Stimulated activated CD4-positive, alpha-beta T cell treated with anti-CD3 and anti-CD28 coated beads, Interleukin-2, amount 100 ng/mL, for 24 hours (primary cell): ENCODE measurements at regions not wholly inside any gene's neighbourhood (a gene's known extent, or its start where the extent isn't known, plus 50 kb on each side); places are given as distances from the start of the nearest gene placed in this dataset.
"Not testable (repeated sequence)": the region's sequence is repeated elsewhere in the genome, so short reads cannot be mapped to it uniquely, and the experiment has no call there.

Experiments
- DNase-seq, 2 donors: peaks; one replicate each; pipeline ENCODE4 v3.0.0-alpha.2; 2020

DNA sequence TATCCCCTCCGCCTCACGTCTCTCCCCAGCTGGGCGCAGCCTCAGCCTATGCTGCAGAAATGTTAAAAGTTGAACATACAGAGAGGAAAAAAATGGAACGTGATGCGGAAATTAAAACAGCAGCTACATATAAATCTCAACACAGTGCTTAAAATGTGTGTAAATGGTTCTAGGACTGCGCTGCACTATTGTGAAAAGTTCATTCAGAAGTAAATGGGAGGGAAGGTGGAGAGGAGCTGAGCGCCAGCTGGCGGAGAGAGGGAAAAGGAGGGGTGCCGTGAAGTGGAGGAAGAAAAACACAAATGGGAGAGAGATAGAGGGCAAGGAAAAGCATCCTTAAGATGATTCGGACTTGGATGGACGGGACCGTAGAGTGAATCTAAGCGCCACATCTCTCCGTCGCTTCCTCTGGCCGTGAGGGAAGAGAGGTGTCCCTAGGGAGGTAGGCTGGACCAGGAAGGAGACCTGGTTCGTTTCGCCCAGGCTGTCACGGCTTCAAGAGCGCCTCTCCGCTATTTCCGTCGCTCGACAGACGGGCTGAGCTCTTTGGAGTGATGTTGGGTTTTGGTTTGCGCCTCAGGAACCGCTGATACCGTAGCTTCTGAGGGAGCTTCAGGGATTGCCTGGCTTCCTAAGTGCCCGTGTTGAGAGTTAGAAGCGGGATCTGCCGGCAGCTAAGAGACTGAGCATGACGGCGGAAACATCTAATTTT lies 113.7 kb downstream of the TRIM27 start:
- DNase-seq, result no peak

DNA sequence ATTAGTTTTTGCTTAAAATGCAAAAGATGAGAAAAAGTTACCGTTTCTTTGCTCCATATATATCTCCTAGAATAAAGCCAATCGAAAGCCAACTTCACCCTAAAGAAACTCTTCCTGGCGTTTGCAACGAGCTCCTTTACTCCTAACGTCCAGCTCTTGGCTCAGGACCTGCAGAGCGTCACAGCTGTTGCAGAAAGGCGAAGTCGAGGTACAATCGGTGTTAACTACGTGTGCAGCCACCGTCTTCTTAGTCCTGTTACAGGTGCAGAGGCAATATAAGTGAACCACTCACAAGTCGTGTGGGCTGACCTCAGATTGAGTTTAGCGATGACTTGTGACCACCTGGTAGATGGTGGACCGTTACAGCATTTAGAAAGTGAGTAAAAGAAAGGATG lies 113.1 kb downstream of the TRIM27 start:
- DNase-seq, result no peak

DNA sequence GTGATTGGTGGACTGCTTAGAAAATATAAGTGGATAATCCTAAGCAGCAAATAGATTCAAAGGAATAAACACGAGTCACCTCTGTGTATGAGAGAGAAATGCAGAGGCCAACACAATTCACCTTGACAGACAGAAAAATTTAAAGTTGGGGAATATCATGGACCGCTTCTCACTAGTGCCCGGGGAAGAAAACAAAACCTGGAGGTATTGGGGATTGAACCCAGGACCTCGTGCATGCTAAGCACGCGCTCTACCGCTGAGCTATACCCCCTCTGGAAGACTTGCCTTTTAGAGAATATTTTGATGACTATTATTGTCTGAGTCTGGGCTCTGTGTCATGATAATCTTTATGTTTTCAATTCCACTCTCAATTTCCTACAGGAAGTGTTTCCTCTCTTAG lies 111.9 kb downstream of the TRIM27 start:
- DNase-seq, result no peak

DNA sequence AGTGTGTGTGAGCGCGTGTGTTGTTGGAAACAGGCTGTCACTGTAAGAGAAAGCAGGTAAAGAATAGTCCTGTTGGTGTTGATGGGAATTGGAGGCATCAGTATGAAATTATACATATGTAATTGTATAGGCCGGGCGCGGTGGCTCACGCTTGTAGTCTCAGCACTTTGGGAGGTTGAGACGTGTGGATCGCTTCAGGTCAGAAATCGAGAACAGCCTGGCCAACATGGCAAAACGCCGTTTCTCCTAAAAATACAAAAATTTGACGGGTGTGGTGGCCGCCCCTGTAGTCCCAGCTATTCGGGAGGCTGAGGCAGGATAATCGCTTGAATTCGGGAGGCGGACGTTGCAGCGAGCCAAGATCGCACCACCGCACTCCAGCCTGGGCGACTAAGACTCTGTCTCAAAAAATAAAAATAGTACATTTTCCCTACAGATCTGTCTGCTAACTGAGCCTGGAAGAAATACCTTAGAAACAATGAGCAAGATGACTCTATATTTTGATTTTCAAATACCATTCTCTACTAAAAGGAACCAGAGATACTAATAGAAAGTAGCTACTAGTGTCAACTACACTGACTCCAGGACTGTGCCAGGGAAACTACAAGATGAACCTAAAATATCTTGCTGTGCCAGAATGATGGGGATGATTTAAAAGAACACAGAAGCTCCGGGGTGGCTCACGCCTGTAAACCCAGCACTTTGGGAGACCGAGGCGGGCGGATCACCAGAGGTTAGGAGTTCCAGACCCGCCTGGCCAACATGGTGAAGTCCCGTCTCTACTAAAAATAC lies 110.8 kb downstream of the TRIM27 start:
- DNase-seq, result no peak

DNA sequence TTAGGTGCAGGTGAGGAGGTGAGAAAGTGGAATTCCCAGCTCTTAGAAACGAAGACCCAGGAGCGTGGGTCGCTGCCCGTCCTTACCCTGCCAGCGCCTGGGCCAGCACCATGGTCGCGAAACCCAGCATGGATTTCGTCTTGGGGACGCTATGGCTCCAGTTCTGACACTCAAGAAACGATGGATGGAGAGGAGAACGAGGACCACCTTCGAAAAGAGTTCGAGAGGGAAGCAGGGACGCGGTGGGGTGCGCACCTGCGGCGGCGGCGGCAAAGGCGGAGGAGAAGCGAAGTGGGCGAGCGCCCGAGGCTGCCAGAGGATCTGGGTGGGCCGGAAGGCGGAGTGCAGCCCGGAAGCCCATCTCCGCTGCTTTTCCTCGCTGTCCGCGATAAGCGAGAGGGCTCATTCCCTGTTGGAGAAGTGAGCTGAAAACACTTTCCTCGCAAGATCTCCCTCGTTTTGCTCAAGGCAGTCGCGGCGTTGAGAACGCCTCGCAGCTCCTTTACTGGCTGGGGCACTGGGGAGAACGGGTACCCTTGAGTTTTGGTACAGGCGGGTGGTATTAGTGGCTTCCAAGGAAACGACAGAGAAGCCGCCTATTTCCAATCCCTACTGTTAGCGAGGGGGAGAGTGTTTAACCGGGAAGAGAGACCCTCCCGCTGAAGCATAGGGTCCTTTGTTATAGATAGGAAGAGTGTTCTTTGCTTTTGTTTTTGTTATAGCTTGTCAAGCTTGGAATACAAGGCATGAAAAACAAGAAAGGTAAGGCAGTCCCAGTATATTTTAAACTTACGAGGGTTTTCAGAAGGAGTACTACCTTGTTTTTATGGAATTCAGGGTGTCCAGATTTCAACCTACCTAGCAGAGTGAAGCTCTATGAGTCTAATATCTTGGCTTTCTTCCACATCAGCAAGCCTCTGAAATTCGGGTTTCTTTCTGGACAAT lies 109.5 kb downstream of the TRIM27 start:
- no peak for DNase-seq

DNA sequence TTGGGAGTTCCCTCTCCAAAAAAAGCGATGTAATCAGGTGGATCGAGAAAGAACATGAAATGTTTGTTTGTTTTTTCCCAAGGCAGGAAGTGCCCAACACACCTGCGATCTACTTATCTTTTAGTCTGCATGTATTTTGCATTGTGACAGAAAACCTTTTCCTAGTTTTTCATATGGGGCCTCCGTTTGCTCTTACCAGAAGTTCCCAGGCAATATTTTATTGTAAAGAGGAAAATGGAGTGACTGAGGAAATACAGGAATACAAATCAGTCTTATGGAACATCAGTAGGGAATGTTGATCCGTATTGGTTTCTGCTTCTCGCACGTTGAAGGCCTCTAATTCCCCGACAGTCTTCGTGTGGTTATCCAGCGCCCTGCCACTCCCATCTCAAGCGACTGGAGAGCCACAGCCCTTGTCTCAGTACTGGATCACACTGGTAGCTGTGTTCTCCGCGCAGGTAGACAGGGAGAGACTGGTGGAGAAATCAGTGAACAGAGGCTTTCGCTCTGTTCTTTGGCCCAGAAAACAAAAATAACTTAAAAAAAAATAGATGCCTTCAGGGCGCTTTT lies 107.4 kb downstream of the TRIM27 start:
- no peak for DNase-seq

DNA sequence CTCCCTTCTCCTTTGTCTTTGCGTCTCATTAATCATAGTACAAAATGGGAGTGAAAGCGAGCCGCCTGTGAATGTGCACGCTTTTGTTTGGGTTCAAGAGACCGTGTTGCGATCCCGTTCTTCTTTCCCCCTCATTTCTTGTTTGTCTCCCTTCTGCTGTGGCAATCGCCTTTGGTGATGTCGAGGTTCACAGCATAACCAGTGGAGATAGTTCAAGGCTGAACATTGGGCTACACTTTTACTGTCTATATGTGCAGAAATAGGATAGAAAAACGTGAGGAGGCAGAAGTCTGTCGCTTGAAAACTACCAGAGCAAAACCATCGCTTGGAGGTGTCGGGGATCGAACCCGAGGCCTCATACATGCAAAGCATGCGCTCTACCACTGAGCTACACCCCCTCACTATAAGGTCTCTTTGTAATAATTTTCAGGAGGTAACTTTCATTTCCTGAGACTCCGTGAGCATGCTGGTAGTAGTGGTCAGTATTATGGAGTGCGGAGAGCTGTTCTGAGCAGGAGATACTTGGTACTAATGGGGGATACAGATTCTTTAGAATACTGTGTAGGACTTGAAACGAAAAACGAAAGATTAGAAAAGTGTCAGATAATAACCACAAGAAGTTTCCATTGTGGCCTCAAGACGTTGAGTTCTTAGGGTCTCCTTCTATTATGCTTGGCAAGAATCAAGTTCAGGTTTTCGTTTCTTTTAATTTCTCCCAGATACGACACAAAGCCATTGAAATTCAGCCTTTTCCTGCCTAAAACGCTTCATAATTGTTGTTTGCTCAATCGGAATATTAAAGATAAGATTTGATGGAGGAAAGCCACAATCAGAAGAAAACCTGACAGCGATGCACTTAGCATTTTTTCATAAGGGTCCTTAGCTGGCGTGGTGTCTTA lies 106.6 kb downstream of the TRIM27 start:
- DNase-seq, result peak; percentile 35 to 66

DNA sequence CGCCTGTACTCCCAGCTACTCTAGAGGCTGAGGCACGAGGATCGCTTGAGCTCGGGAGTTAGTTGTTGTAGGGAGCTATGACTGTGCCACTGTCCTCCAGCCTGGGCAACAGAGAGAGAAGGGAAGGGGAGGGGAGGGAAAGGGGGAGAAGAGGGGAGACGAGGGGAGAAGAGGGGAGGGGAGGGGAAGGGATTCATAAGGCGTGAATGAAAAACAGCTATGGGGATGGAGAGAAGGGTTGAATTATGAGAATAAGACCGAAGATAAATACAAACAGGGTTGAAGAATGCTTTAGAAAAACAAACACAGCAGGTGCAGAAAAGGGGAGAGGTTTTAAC lies 106.0 kb downstream of the TRIM27 start:
- DNase-seq, result no peak

DNA sequence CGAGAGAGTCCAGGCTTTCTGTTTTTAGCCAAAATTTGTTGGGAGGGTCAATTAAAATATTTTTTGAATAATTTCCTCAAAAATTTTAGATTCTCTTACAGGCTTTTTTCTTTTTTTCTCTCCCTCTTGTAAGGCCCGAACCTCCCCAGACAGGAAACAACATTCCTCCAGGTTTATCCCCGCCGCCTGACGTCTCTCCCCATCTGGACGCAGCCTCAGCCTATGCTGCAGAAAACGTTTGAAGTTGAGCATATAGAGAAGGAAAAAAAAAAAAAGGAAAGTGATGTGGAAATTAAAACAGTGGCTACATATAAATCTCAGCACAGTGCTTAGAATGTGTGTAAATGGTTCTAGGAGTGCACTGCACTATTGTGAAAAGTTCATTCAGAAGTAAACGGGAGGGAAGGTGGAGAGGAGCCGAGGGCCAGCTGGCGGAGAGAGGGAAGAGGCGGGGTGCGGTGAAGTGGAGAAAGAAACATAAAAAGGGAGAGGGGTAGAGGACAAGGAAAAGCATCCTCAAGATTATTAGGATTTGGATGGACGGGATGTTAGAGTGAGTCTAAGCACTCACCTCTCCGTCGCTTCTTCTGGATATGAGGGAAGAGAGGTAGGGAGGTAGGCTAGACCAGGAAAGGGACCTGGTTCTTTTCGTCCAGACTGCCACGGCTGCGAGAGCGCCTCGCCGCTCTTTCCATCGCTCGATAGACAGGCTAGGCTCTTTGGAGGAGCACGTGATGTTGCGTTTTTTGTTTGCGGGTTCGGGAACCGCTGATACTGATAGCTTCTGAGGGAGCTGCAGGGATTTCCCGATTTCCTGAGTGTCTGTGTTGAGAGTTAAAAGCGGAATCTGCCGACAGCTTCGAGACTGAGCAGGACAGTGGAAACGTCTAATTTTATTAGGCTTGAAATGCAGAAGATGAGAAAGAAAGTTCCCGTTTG lies 98.7 kb downstream of the TRIM27 start:
- DNase-seq, result no peak

DNA sequence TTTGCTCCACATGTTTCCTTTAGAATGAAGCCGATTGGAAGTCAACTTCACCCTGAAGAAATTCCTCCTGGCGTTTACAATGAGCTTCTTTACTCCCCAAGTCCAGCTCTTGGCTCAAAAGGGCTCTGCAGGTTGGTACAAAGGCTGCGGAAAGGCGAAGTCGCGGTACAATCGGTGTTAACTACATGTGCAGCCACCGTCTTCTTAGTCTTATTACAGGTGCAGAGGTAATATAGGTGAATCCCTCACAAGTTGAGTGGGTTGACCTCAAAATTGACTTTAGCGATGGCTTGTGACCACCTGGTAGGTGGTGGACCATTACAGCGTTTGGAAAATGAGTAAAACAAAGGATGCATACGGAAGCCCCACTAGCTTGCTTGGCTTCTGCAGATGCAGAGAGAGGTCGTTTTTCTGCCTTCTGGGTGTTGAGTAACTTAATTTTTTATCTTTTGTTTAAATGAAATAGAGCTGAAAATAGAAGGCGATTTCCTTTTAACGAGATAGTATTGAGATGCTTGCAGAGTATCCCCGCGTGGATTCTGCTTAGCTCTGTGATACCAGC lies 98.0 kb downstream of the TRIM27 start:
- DNase-seq, result no peak

DNA sequence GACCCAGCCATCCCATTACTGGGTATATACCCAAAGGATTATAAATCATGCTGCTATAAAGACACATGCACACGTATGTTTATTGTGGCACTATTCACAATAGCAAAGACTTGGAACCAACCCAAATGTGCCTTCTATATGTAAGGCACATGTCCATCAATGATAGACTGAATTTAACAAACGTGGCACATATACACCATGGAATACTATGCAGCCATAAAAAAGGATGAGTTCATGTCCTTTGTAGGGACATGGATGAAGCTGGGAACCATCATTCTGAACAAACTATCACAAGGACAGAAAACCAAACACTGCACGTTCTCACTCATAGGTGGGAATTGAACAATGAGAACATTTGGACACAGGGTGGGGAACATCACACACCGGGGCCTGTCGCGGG lies 92.1 kb downstream of the TRIM27 start:
- DNase-seq, result not testable (repeated sequence)

DNA sequence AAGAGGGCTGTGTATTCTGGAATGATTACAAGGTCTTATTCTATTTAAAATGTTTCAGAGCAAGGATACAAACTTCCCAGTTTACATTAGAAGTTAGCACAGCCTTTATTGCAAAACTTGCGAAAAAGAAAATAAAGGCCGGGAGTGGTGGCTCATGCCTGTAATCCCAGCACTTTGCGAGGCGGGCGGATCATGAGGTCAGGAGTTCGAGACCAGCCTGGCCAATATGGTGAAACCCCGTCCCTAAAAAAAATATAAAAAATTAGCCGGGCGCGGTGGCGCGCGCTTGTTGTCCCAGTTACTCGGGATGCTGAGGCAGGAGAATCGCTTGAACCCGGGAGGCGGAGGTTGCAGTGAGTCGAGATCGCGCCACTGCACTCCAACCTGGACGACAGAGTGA lies 87.1 kb downstream of the TRIM27 start:
- peak in 1 of 2 donors; percentile 36 for DNase-seq

DNA sequence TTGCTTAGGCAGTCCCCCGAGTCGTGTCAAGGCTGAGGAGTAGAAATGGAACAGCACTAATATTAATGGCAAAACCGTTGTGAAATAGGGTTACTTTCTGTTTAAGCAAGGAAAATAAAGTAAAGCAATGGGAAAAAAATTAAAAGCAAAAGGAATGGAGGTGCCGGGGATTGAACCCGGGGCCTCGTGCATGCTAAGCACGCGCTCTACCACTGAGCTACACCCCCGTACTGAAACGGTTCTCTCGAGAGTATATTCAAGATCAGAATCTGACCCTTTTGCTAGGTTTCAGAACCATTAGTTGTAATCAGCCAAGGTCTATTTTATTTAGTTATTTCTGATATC lies 85.5 kb downstream of the TRIM27 start:
- peak; percentile 63 to 85 for DNase-seq

DNA sequence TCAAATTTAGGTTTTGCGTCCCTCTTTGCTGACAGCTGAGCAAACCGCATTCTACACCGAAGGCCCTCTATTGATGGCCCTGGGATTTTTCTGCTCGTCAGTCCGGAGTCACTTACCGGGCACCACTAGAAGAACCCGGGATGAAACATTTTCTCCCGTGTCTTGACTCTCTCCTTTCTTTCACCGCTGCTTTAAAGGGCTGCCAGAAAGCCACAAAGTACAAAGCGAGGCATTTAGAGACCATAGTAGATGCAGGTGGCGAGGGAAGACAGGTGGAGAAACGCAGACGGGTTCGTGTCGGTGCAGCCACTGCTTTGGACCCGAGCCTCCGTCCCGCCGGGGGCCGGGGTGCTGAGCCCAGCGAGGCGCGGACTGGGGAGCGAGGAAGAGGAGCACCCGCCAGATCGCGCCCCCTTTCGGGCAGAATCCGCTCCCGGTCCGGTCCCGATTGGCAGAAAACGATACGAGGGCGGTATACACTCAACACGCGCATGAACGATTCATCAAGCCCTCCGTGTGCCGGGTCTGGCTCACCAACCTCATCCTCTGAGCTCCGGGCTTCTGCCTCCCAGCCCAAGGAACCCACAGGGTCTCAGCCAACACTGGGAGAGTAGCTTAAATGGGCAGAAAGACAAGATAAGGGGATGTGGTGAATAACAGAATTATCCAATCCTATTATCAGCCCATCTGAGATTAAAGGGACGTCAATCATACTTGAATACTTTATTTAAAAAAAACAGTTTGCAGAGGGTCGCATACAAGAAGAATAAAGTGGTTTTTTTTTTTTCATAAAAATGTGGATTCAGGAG lies 84.9 kb downstream of the TRIM27 start:
- DNase-seq, result peak; percentile 91 to 93

DNA sequence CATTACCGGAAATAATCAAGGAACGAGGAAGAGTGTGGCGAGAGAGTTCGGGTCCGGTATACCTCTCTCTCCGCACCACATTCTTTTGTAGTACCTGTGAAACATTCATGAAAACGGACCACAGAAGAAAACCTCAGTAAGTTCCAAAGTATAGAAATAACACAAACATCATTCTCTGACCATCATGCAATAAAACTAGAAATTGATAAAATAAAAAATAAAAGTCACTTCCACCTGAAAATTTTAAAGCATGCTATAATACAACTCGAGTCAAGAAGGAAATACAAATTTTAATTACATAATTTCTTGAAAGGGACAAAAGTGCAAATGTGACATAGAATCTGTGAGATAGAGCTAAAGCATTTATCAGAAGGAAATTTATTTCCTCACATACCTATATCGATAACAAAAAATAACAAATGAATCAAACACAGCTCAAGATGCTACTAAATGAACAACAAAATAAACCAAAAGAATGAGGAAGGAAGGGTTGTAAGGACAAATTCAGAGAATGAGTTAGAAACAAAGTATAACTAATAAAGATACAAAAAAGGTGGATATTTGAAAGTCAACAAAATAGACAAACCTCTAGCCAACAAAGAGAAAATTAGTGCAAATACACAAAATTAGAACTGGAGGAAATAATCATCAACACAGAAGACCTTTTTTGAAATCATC lies 84.2 kb downstream of the TRIM27 start:
- no peak for DNase-seq

DNA sequence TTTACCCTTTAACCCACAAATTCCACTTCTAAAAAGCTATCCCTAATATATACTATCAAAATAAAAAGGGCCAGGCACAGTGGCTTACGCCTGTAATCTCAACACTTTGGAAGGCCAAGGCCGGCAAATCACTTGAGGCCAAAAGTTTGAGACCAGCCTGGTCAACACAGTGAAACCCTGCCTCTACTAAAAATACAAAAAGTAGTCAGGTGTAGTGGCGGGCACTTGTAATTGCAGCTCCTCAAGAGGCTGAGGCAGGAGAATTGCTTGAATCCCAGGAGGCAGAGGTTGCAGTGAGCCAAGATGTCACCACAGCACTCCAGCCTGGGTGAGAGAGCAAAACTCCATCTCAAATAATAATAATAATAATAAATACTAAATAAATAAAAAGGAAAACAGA lies 82.5 kb downstream of the TRIM27 start:
- no peak for DNase-seq

DNA sequence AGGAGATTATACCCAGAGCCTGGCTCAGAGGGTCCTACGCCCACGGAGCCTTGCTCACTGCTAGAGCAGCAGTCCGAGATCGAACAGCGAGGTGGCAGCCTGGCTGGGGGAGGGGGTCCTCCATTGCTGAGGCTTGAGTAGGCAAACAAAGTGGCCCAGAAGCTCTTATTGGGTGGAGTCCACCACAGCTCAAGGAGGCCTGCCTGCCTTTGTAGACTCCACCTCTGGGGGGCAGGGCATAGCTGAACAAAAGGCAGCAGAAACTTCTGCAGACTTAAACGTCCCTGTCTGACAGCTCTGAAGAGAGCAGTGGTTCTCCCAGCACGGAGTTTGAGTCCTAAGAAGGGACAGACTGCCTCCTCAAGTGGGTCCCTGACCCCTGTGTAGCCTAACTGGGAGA lies 75.0 kb downstream of the TRIM27 start:
- DNase-seq, result peak in 1 of 2 donors; percentile 34
